ENCODE measurements at regions not wholly inside any gene's neighbourhood (a gene's known extent, or its start where the extent isn't known, plus 50 kb on each side); places are given as distances from the start of the nearest gene placed in this dataset.

DNA sequence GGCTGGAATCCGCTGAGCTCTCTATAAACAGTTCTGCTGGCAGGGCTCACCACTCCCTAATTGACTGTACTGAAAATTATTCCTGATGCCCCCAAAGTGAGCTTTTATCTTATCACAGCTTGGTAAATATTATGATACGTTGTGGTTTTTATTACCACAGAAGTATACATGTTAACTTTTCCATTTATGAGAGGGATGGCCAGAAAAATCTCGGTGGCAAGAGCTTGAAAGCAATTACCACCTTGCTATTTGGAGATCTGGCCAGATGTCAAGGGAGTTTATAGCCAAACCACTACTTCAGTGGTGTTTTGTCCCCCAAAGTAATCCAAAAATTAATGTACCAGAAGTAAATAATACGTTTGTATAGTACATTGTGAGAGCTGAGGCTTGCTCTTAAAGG, 75.4 kb upstream of the RCN1 start:
- TF ChIP-seq, protein P1, sequence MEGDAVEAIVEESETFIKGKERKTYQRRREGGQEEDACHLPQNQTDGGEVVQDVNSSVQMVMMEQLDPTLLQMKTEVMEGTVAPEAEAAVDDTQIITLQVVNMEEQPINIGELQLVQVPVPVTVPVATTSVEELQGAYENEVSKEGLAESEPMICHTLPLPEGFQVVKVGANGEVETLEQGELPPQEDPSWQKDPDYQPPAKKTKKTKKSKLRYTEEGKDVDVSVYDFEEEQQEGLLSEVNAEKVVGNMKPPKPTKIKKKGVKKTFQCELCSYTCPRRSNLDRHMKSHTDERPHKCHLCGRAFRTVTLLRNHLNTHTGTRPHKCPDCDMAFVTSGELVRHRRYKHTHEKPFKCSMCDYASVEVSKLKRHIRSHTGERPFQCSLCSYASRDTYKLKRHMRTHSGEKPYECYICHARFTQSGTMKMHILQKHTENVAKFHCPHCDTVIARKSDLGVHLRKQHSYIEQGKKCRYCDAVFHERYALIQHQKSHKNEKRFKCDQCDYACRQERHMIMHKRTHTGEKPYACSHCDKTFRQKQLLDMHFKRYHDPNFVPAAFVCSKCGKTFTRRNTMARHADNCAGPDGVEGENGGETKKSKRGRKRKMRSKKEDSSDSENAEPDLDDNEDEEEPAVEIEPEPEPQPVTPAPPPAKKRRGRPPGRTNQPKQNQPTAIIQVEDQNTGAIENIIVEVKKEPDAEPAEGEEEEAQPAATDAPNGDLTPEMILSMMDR (IDR thresholded peaks at IDR 0.05) = no peak
- no peak for TF ChIP-seq POLR2AphosphoS5 (IDR thresholded peaks at IDR 0.05)

All from breast epithelium (tissue), 3 donors.